ENCODE measurements at regions not wholly inside any gene's neighbourhood (a gene's known extent, or its start where the extent isn't known, plus 50 kb on each side); places are given as distances from the start of the nearest gene placed in this dataset.

- DNase-seq (ENCODE audit: low spot score): no peak
These were observed 65.8 kb upstream of the S1PR3 start for GRCh38 chr9:88925481-88925880.

DNA sequence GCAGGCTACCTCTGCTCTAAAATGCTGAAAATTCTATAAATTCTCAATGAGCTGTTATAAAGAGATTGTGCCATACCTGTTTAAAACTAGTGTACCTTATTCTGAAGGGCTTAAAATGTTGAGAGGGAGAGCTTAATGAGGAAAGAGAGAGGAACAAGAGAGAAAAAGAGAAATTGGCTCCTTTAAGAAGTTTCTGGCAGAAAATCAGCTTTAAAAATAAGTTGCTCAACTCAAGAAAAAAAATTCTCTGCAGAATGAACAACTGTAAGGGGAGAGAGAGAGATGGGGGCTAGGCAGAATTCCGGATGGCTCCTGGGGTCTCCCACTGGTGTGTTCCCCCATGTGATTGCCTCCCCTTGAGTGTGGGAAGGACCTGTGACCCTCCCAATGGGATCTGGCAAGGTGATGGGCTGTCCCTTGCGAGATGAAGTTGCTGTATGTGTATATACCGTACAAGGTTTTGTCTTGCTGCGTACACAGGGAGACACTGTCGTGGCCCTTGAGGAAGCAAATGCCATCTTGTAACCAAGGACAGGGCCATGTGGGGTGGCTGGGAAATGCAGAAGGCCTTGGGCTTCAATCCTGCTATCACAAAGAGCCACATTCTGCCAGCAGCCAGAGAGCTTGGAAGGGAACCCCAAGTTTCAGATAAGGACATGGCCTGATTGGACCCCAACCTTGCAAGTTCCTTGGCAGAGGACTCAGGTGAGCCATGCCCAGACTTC, 64.3 kb upstream of the S1PR3 start:
- no peak for DNase-seq (ENCODE audit: low spot score)

GRCh38 chr9:88927510-88927909, 63.8 kb upstream of the S1PR3 start:
- DNase-seq (ENCODE audit: low spot score): no peak

GRCh38 chr9:88930716-88931115, 60.6 kb upstream of the S1PR3 start:
- DNase-seq (ENCODE audit: low spot score): no peak

DNA sequence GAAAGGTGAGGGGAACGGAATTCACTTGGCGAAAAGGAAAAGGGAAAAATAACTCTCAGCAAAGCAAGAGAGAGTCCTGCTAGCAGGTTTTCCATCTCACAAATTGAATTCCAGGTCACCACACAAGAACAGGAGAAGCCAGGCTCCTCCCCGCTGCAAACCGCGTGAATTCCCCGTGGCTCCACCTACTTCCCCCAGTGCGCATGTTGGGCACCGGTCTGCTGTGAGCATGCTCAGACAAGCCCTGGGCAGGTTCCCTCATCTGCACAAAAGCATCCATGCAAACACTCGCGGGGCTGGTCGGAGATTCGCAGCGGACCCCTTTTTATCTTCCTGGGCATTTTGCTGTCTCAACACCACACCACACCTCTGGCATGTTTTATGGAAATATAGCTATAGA, 58.5 kb upstream of the S1PR3 start:
- no peak for DNase-seq (ENCODE audit: low spot score)

DNA sequence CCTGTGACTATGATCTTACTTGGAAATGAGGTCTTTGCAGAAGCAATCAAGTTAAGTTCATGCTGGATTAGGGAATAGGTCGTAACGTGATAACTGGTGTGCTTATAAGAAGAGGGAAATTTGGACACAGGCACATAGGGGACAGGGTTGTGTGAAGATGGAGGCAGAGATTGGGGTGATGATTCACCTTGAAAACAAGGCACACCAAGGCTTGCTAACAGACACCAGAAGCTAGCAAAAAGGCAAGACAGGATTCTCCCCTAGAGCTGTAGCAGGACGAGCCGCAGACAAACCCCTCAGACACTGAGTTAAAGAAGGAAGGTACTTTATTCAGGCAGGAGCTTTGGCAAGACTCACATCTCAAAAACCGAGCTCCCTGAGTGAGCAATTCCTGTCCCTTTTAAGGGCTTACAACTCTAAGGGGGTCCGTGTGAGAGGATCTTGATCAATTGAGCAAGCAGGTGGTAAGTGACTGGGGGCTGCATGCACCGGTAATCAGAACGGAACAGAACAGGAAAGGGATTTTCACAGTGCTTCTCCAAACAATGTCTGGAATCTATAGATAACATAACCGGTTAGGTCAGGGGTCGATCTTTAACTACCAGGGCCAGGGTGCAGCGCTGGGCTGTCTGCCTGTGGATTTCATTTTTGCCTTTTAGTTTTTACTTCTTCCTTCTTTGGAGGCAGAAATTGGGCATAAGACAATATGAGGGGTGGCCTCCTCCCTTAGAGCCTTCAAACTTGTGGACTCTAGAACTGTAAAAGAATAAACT, 57.5 kb upstream of the S1PR3 start:
- no peak for DNase-seq (ENCODE audit: low spot score)

- no peak for DNase-seq (ENCODE audit: low spot score)
These were observed 56.3 kb upstream of the S1PR3 start for GRCh38 chr9:88934876-88935535.

DNA sequence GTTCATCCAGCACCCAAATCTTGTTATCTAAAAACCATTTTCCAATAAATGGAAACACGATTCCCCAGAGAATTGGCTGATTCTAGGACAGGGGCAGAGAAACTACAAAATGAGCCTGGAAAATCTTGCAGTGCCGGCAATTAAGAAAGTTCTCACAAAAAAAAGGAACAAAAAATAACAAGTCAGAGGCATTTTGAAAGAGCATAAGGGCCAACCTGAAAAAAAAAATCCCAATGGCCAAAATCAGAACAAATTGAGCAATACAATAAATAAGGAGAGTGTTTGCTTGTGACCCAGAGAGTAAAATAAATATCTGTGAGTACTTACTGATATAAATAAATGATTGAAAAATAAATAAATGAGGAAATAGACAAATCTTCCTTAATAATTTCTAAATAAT, 55.1 kb upstream of the S1PR3 start:
- no peak for DNase-seq (ENCODE audit: low spot score)

DNA sequence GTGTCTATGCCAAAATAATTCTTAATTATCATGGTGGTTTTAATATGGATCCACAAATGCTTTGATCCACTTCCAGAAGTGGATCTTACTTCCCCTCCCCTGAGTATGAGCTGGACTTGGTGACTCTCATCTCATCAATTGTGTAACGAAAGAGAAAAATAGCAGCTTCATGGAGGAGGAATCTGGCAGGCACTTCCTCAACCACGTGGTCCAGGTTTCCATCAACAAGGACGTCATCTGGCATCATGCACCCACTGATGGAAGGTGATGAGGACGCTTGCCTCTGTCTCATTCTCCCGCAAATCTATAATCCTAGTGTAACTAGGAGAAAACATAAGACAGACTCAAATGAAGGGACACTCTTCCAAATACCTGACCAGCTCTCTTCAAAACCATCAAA, 54.6 kb upstream of the S1PR3 start:
- DNase-seq (ENCODE audit: low spot score): no peak

GRCh38 chr9:88937248-88937647, 54.0 kb upstream of the S1PR3 start:
- DNase-seq (ENCODE audit: low spot score): no peak

- no peak for DNase-seq (ENCODE audit: low spot score)
These were observed 53.1 kb upstream of the S1PR3 start for GRCh38 chr9:88938189-88938588.

Measured in germinal center (tissue), 1 donor.